GM19452 (cell line): ENCODE measurements at regions not wholly inside any gene's neighbourhood (a gene's known extent, or its start where the extent isn't known, plus 50 kb on each side); places are given as distances from the start of the nearest gene placed in this dataset.
"Not testable (repeated sequence)": the region's sequence is repeated elsewhere in the genome, so short reads cannot be mapped to it uniquely, and the experiment has no call there.

ENCODE experiments used
- ATAC-seq: cut with Tn5 transposase; IDR thresholded peaks from one replicate; pipeline ENCODE4 v1.9.1; 2021; ENCODE audit not compliant: unreplicated experiment

- no peak for ATAC-seq
Measured at GRCh38 chr2:16182841-16183240, 242.5 kb downstream of the MYCN start.

GRCh38 chr2:16182311-16182815 lies 242.0 kb downstream of the MYCN start:
- ATAC-seq = not testable (repeated sequence)

DNA sequence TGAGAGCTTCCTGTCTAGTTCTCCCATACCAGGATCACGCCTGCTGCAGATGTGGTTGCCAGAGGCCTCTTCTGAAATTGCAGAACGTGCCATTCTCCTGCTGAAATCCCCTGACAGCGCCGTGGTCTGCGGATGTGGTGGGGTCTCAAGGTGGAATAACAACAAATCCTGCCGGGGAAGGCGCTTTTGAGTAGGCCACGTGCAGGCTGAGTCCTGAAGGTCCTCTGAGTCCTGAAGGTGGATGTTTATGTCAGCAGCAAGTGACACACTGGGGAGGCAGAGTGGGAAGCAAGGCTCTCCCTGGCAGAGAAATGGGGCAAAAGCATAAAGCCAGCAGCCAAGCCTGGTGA lies 241.4 kb downstream of the MYCN start:
- no peak for ATAC-seq

GRCh38 chr2:16181062-16181740 lies 240.9 kb downstream of the MYCN start:
- ATAC-seq = no peak

DNA sequence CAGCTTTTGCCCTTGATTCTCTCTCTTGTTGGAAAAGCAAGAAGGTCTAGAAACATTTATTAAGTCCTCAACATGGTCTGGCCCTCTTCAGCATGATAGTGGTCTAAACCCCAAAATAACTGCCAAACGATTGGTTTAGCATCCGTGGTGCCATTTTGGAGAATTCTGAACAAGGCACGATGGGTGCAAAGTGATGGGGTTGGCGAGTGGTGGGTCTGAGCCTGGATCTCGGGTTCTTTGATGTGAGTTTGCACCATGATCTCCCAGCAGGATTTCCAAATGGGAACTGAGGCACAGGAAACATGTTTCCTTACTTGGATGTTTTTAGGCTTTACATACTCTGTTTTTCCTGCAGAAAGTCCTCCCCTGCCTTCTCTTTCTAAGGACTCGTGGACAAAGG lies 240.3 kb downstream of the MYCN start:
- ATAC-seq = no peak

GRCh38 chr2:16179701-16180416 lies 239.5 kb downstream of the MYCN start:
- ATAC-seq = no peak

DNA sequence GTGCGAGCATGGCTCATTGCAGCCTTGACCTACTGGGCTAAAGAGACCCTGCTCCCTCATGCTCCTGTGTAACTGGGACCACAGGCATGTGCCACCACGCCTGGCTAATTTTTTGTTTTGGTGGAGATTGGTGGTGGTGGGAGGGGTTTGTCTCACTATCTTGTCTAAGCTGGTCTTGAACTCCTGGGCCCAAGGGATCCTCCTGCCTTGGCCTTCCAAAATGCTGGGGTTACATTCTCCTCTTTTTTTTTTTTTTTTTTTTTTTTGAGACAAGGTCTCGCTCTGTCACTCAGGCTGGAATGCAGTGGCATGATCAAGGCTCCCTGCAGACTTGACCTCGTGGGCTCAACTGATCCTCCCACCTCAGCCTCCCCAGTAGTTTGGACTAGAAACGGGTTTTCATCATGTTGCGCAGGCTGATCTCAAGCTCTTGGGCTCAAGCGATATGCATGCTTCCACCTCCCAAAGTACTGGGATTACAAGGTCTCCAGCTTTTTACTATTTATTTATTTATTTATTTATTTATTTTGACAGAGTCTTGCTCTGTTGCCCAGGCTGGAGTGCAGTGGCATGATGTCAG lies 238.3 kb downstream of the MYCN start:
- no peak for ATAC-seq

GRCh38 chr2:16177671-16178180 lies 237.4 kb downstream of the MYCN start:
- no peak for ATAC-seq

DNA sequence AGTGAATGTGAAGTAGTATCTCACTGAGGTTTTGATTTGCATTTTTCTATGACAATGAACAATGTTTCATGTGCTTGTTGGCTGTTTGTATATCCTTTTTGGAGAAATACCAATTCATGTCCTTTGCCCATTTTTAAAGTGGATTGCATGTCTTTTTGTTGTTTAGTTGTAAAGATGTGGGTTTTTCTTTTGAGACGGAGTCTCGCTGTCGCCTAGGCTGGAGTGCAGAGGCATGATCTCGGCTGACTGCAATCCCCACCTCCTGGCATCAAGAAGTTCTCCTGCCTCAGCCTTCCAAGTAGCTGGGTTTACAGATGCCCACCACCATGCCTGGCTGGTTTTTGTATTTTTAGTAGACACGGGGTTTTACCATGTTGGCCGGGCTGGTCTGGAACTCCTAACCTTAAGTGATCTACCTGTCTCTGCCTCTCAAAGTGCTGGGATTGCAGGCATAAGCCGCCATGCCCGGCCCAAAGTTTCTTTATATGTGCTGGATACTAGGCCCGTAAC lies 236.7 kb downstream of the MYCN start:
- ATAC-seq = no peak

- no peak for ATAC-seq
Measured at GRCh38 chr2:16175247-16175825, 235.0 kb downstream of the MYCN start.

- ATAC-seq = no peak
Measured at GRCh38 chr2:16174693-16175045, 234.3 kb downstream of the MYCN start.

DNA sequence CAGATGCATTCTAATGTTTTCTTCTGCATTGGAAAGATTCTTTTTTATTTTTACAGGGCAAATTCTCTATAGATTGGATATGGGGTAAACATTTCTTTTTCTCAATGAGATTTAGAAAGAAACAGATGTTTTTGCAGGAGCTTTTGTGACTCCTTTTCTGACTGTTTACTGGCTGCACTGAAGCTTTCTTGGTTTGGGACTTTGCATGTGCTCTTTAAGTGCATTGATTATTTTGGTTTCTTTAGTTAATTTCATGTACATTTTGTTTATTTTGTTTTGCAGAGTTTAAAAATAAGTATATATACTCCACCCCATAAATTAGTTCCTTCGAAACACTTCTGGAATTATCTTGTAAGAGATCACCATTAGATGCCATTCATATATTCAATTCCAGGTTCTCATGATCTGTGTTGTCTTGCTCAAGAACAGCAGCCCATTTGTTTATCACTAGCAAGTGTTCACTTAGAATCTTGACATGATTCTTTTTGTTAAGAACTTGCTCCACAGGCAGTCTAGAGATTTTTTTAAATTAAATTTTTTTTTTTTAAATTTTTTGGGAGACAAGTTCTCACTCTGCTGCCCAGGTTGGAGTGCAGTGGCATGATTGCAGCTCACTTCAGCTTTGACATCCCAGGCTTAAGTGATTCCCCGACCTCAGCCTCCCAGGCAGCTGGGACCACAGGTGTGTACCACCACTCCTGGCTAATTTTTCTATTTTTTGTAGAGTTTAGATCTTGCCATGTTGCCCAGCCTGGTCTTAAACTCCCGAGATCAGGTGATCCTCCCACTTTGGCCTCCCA lies 233.7 kb downstream of the MYCN start:
- ATAC-seq = no peak

DNA sequence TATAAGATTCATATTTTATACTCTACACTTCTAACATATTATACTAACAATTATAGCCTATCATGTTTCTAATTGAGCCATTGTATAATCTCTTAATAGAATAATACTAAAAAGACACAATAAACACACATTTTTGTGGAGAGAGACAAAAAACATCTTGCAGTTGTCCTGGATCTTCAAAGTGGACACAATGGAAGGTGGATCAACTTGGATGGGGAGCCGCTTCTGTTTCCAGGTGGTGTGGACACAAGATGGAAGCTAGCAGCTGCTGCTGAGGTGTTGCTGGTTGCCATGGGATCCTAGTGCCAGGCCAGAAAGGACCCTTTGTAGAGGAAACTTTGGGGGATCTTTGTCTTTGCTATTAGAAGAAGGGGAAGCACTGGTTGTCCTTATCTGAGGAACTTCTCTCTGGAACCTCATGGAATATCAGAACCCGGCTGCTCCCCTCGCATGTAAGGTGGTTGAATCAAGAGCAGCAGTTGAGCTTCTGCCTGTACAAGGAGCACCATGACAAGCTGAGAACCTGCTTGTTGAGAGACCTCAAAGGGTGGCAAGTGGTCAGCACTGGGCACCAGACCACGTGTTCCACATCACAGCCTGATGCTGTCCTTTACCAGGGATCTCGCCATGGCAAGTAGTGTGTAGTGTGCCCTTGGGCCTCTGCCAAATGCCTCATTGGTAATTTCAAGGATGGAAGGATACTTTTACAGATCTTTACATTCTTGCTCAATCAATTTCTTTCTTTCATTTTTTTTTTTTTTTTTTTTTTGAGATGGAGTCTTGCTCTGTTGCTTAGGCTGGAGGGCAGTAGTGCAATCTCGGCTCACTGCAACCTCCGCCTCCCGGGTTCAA lies 232.2 kb downstream of the MYCN start:
- no peak for ATAC-seq

- ATAC-seq = no peak
Measured at GRCh38 chr2:16171425-16171920, 231.1 kb downstream of the MYCN start.

GRCh38 chr2:16170675-16171424 lies 230.5 kb downstream of the MYCN start:
- ATAC-seq = no peak

GRCh38 chr2:16169381-16169960 lies 229.1 kb downstream of the MYCN start:
- ATAC-seq = no peak

- no peak for ATAC-seq
Measured at GRCh38 chr2:16168506-16169264, 228.3 kb downstream of the MYCN start.
